Keratinocyte (primary cell): ENCODE measurements at regions not wholly inside any gene's neighbourhood (a gene's known extent, or its start where the extent isn't known, plus 50 kb on each side); places are given as distances from the start of the nearest gene placed in this dataset.

ENCODE experiments used
- DNase-seq: peaks from one replicate; pipeline ENCODE4 v3.0.0-alpha.2; 2011; ENCODE audit warnings: low read depth, missing footprints, low spot score
- FAIRE-seq: peaks from 2 replicates; lab custom pipeline; 2011; peaks lifted over from hg19 to GRCh38; lab: Jason Lieb, UNC
- H2AFZ ChIP-seq: 2 replicates; pipeline ENCODE4 v1.6.0; 2012; ENCODE audit warnings: low read length, control low read depth, inconsistent platforms; ENCODE audit not compliant: control insufficient read depth
- H3K27ac ChIP-seq: 2 replicates; pipeline ENCODE4 v1.5.1; 2011; ENCODE audit warnings: low read length; ENCODE audit not compliant: control insufficient read depth, insufficient read depth
- H3K27me3 ChIP-seq: 3 replicates; pipeline ENCODE4 v1.6.0; 2011; ENCODE audit warnings: low read length; ENCODE audit not compliant: control insufficient read depth, insufficient read depth; ENCODE audit errors: extremely low read depth
- H3K36me3 ChIP-seq, 2 experiments: 2 replicates in 1 of 2; 3 replicates in 1 of 2; pipeline ENCODE4 v1.5.1; 2011; ENCODE audit warnings: low read length in 2 of 2, mild to moderate bottlenecking in 1 of 2; ENCODE audit not compliant: control insufficient read depth in 2 of 2, insufficient read depth in 2 of 2; ENCODE audit errors: extremely low read depth in 1 of 2
- H3K4me1 ChIP-seq: 3 replicates; pipeline ENCODE4 v1.5.1; 2011; ENCODE audit warnings: low read length; ENCODE audit not compliant: control insufficient read depth, insufficient read depth; ENCODE audit errors: extremely low read depth
- H3K4me2 ChIP-seq: 3 replicates; pipeline ENCODE4 v1.6.0; 2011; ENCODE audit warnings: low read depth, low read length; ENCODE audit not compliant: control insufficient read depth, insufficient read depth; ENCODE audit errors: extremely low read depth
- H3K4me3 ChIP-seq, 3 experiments: fragments of 200-600 bp in 1 of 3; sonication (generic) in 1 of 3; 2 replicates in 2 of 3; 3 replicates in 1 of 3; pipeline ENCODE4 v1.5.1; 2011 to 2016; ENCODE audit warnings: low read length in 3 of 3, mild to moderate bottlenecking in 3 of 3, control low read depth in 2 of 3, inconsistent platforms in 1 of 3, low read depth in 1 of 3, mixed read lengths in 1 of 3, mixed run types in 1 of 3, moderate library complexity in 1 of 3; ENCODE audit not compliant: control insufficient read depth in 2 of 3, insufficient read depth in 2 of 3; ENCODE audit errors: extremely low read depth in 1 of 3
- H3K79me2 ChIP-seq: 2 replicates; pipeline ENCODE4 v1.6.0; 2012; ENCODE audit warnings: low read length; ENCODE audit not compliant: control insufficient read depth, insufficient read depth
- H3K9ac ChIP-seq: 3 replicates; pipeline ENCODE4 v1.6.0; 2011; ENCODE audit warnings: low read length; ENCODE audit not compliant: control insufficient read depth, insufficient read depth; ENCODE audit errors: extremely low read depth
- H3K9me1 ChIP-seq: 3 replicates; pipeline ENCODE4 v1.6.0; 2011; ENCODE audit warnings: low read length; ENCODE audit not compliant: control insufficient read depth, insufficient read depth; ENCODE audit errors: extremely low read depth
- H3K9me3 ChIP-seq: 2 replicates; pipeline ENCODE4 v1.5.1; 2012; ENCODE audit warnings: low read depth, low read length; ENCODE audit not compliant: control insufficient read depth
- H4K20me1 ChIP-seq: 3 replicates; pipeline ENCODE4 v1.6.0; 2011; ENCODE audit warnings: low read length; ENCODE audit not compliant: control insufficient read depth, insufficient read depth; ENCODE audit errors: extremely low read depth
- CTCF ChIP-seq, 3 experiments: IDR thresholded peaks in 1 of 3; conservative IDR thresholded peaks in 1 of 3; optimal IDR thresholded peaks in 1 of 3; 2 replicates in 2 of 3; 3 replicates in 1 of 3; pipeline versions ENCODE3 to v1.5.1; 2011; ENCODE audit warnings: low read length in 3 of 3, mild to moderate bottlenecking in 3 of 3, moderate library complexity in 2 of 3, control low read depth in 1 of 3, inconsistent platforms in 1 of 3; ENCODE audit not compliant: insufficient read depth in 2 of 3; ENCODE audit errors: extremely low read depth in 1 of 3
- EZH2 ChIP-seq: IDR thresholded peaks from one replicate; pipeline ENCODE4 v1.6.1; 2012; ENCODE audit warnings: inconsistent platforms, mild to moderate bottlenecking, low read length, moderate library complexity
- dilution Hi-C: fragments of 300-500 bp; cut with MboI; formaldehyde crosslinking; loops from one replicate; pipeline ENCODE4 v1.7.0; 2020; ENCODE audit warnings: low sequenced_read_pairs; ENCODE audit not compliant: extremely low pct_ligation_motif_present

GRCh38 chr7:26451997-26452396, 160.3 kb downstream of the SNX10 start:
- H3K4me2 ChIP-seq: no peak overlapping the region
- peaks cover 8% of the 10 kb centered on the region for H3K4me1 ChIP-seq
- H3K9me1 ChIP-seq: no peaks in the 10 kb centered on the region
- FAIRE-seq: no peak
- no peak overlapping the region for H3K27ac ChIP-seq
- H3K4me3 ChIP-seq: no peak overlapping the region
- no peaks in the 10 kb centered on the region for H3K27me3 ChIP-seq
- no peaks in the 10 kb centered on the region for H3K9me3 ChIP-seq
- no peak for DNase-seq
- H3K79me2 ChIP-seq: no peaks in the 10 kb centered on the region
- H3K9ac ChIP-seq: no peak overlapping the region
- H3K36me3 ChIP-seq: no peaks in the 10 kb centered on the region
- no peaks in the 10 kb centered on the region for H4K20me1 ChIP-seq
- dilution Hi-C loops: no loop called here
- TF ChIP-seq EZH2 (no peak), CTCF (optimal IDR thresholded peaks at IDR 0.05 in 1 of 3, IDR thresholded peaks at IDR 0.05 in 1 of 3, conservative IDR thresholded peaks at IDR 0.05 in 1 of 3; ENCODE audit: extremely low read depth in 1 of 3, insufficient read depth in 2 of 3, low read length in 3 of 3) (no peak)
- no peak overlapping the region for H2AFZ ChIP-seq

GRCh38 chr7:26454180-26454579, 162.5 kb downstream of the SNX10 start:
- dilution Hi-C loops: no loop called here
- Histone ChIP-seq H3K79me2 (no peaks in the 10 kb centered on the region), H3K4me1 (peaks cover 7% of the 10 kb centered on the region), H3K9ac (no peak overlapping the region), H3K9me3 (no peaks in the 10 kb centered on the region), H3K27ac (no peak overlapping the region), H3K36me3 (no peaks in the 10 kb centered on the region), H3K9me1 (no peaks in the 10 kb centered on the region), H3K4me3 (no peak overlapping the region), H3K4me2 (no peak overlapping the region), H4K20me1 (no peaks in the 10 kb centered on the region), H3K27me3 (no peaks in the 10 kb centered on the region), H2AFZ (no peak overlapping the region)
- DNase-seq: no peak
- FAIRE-seq: peak; percentile 32
- TF ChIP-seq CTCF (optimal IDR thresholded peaks at IDR 0.05 in 1 of 3, IDR thresholded peaks at IDR 0.05 in 1 of 3, conservative IDR thresholded peaks at IDR 0.05 in 1 of 3; ENCODE audit: extremely low read depth in 1 of 3, insufficient read depth in 2 of 3, low read length in 3 of 3): no peak
- TF ChIP-seq EZH2: no peak
